ENCODE measurements at regions not wholly inside any gene's neighbourhood (a gene's known extent, or its start where the extent isn't known, plus 50 kb on each side); places are given as distances from the start of the nearest gene placed in this dataset.

DNA sequence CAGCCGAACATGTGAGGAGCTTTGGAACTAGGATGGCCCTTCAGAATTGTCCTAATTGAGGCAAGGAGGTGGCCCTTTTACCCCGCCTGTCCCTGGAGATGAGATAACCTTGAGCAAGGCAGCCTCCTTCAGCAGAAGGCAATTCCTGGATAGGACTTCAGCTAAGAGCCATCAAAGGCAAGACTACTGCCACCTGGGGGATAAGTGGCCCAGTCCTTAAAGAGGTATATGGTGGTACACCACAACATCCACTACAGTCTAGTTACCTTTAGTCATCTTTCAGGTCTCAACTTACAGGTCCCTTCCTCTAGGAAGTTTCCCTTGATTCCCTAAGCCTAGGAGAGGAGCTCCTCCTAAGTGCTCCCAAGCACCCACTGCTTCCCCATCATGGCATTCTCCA lies 204.2 kb upstream of the CDKN3 start:
- H3K4me1 Mint-ChIP-seq = no peaks in the 10 kb centered on the region
- peaks cover 4% of the 10 kb centered on the region for H3K27me3 Mint-ChIP-seq
- H3K9me3 Mint-ChIP-seq = no peaks in the 10 kb centered on the region
- H3K36me3 Mint-ChIP-seq = no peaks in the 10 kb centered on the region
- H3K4me3 Mint-ChIP-seq = no peak overlapping the region
- no peak overlapping the region for H3K27ac Mint-ChIP-seq

DNA sequence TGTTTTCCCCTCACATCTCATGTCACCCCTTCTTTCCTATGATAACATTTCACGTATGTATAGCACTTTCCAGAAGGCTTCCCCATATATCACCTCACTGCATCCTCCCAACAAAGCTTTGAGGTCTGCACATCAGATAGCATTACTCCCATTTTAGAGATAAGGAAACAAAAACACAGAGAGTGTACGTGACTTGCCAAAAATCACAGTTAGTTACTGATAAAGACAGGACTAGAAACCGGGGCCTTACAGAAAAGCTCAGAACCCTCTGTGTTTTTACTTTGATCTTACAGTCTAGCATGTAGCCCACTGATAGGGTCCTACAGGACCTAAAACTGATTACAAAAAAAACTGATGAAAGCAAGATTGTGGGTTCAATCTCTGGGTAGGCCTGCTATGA lies 202.9 kb upstream of the CDKN3 start:
- Mint-ChIP-seq H3K4me3 (no peak overlapping the region), H3K27ac (no peak overlapping the region), H3K4me1 (no peaks in the 10 kb centered on the region), H3K27me3 (peaks cover 4% of the 10 kb centered on the region), H3K36me3 (no peaks in the 10 kb centered on the region), H3K9me3 (peaks cover 3% of the 10 kb centered on the region)

DNA sequence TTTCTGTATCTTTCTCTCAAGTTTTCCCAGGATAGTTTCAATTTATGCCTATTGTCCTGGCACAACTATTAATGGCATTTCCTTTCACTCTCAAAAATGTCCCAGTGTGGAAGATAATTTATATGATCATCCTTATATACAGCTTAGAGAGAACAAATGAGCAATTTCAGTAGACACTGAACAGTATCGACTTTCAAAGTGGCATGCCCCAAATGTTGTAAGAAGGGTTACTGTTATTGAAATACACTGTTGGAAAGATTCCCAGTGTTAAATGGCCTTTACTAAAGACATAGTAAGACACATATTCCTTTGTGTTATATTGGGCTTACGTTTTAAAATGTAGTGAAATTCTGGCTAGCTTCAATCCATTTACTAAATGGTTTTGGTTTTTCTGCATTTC lies 202.3 kb upstream of the CDKN3 start:
- peaks cover 4% of the 10 kb centered on the region for H3K27me3 Mint-ChIP-seq
- H3K4me3 Mint-ChIP-seq = no peak overlapping the region
- peaks cover 4% of the 10 kb centered on the region for H3K9me3 Mint-ChIP-seq
- H3K4me1 Mint-ChIP-seq = no peaks in the 10 kb centered on the region
- H3K27ac Mint-ChIP-seq = no peak overlapping the region
- H3K36me3 Mint-ChIP-seq = no peaks in the 10 kb centered on the region

DNA sequence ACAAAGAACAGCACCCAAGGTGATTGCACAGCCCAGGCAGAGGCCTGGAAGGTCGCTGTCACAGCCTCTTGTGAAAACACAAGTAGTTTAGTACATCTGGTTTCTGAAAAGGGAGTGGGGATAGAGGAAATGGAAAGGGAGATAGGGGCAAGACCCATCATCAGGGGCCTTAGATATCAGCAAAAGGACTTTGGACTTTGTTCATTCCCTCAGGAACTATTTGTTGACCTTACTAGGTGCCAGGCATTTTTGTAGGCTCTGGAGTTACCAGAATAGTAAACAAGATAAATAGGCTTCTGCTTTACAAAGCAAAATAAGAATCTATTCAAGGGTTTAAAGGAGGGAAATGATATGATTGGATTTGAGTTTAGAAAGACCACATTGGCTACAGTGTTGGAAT lies 199.4 kb upstream of the CDKN3 start:
- Mint-ChIP-seq H3K4me1 (no peaks in the 10 kb centered on the region), H3K9me3 (peaks cover 9% of the 10 kb centered on the region), H3K27me3 (peaks cover 4% of the 10 kb centered on the region)

DNA sequence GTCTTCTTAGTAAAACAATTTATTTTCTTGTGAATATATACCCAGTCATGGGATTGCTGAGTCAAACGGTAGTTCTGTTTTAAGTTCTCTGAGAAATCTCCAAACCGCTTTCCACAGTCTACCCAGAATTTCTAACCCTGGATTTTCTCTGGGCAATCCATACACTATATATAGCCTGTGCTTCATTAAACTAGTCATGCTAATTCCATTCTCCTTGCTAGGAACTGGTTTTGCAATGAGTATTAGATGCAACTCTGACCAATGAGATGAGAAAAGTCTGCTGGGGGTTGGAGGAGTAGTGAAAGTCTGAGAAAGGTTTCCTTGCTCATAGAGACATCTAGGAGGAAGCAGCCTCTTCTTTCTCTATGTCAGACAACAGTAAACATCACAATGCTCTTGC lies 196.1 kb upstream of the CDKN3 start:
- Mint-ChIP-seq H3K36me3 (no peaks in the 10 kb centered on the region), H3K27me3 (peaks cover 7% of the 10 kb centered on the region), H3K4me1 (no peaks in the 10 kb centered on the region), H3K9me3 (peaks cover 9% of the 10 kb centered on the region), H3K27ac (no peak overlapping the region), H3K4me3 (no peak overlapping the region)

More for the DNA sequence above, 199.4 kb upstream of the CDKN3 start:
- H3K4me3 Mint-ChIP-seq = no peak overlapping the region
- no peak overlapping the region for H3K27ac Mint-ChIP-seq
- H3K36me3 Mint-ChIP-seq = no peaks in the 10 kb centered on the region

DNA sequence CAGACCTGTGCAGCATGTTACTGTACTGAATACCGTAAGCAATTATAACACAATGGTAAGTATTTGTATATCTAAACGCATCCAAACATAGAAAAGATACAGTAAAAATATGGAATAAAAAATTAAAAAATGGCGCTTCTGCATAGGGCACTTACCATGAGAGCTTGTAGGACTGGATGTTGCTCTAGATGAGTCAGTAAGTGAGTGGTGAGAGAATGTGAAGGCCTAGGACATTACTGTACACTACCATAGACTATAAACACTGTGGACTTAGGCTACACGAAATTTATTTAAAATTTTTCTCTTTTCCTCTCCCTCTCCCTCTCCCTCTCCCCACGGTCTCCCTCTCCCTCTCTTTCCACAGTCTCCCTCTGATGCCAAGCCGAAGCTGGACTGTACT lies 194.5 kb upstream of the CDKN3 start:
- Mint-ChIP-seq H3K9me3 (peaks cover 9% of the 10 kb centered on the region), H3K27ac (no peak overlapping the region), H3K36me3 (no peaks in the 10 kb centered on the region), H3K4me3 (no peak overlapping the region), H3K4me1 (no peaks in the 10 kb centered on the region), H3K27me3 (peaks cover 8% of the 10 kb centered on the region)

DNA sequence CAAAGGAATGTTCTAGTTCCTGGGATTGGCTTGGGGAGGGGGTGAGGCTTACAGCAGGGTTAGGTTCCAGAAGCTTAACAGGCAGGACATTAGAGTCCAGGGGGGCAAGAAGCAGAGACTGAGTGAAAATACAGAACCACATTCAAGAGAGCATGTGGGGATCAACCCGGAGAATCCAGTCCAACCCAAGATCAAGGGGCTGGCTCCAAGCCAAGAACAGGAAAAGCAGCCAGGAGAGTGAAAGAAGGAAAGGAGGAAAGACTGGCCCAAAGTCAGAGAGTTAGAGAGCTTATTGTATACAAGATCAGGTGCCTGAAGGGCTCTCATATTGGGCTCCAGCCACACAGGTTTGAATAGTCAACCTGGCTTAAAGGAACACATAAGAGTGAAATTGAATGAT lies 190.3 kb upstream of the CDKN3 start:
- Mint-ChIP-seq H3K4me3 (no peak overlapping the region), H3K27ac (no peak overlapping the region), H3K9me3 (no peaks in the 10 kb centered on the region), H3K4me1 (no peaks in the 10 kb centered on the region), H3K27me3 (peaks cover 17% of the 10 kb centered on the region), H3K36me3 (no peaks in the 10 kb centered on the region)

DNA sequence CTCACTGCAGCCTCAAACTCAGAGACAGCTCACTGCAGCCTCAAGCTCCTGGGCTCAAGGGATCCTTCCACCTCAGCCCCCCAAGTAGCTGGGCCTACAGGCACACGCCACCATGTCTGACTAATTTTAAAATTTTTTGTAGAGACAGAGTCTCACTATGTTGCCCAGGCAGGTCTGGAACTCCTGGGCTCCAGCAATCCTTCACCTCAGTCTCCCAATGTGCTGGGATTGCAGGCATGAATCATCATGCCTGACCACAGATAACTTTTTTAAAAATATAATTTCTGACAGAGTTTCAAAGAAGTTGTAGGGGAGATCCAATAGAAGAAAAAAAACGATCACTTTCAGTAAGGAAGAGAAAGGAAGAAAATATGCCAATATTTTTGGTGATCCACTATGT lies 189.7 kb upstream of the CDKN3 start:
- Mint-ChIP-seq H3K9me3 (no peaks in the 10 kb centered on the region), H3K27ac (no peak overlapping the region), H3K4me1 (no peaks in the 10 kb centered on the region), H3K27me3 (peaks cover 23% of the 10 kb centered on the region), H3K36me3 (no peaks in the 10 kb centered on the region), H3K4me3 (no peak overlapping the region)

DNA sequence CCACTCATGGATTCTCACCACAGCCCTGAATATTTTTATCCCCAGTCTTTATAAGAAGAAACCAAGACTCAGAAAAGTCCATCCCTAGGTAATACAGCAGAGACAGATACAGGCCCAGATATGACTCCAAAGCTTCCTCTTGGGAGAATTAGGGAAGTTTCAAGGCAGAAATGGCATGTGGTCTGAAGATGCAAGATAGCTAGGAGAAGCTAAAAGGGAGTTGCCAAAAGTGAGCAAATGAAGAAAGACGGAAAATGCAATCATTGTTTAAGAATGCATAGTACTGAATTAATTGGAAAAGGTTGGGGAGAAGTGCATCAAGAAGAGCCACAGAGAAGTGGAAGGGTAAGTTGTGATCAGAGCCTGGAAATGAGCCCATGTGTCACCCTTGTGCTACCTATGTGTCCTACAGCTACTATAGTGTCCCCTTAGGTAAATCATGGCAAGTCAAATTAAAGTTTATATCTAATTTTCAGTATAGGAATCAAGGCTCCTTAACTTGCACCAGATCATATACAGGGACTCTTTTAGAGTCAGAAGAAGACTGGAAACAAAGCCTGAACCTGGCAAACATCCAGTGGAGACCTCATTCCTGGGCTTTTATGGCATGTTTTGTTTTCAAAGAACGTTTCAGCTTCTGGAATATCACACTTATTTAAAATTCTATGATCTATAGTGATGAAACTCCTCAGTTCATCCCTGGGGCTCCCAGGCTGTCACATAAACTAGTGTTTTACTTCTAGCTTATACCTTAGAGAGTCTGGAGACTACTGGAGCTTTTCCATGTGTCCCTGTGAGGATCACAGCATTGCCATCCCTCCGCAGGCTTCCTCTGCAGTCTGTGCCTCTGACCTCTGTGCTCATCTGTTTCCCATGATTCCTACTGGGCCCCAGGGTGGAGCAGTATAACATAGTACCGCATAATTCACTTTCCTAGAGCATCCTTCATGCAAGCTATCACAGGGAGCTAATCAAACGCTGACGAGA lies 189.0 kb upstream of the CDKN3 start:
- H3K9me3 Mint-ChIP-seq = no peaks in the 10 kb centered on the region
- no peak overlapping the region for H3K27ac Mint-ChIP-seq
- H3K36me3 Mint-ChIP-seq = no peaks in the 10 kb centered on the region
- no peaks in the 10 kb centered on the region for H3K4me1 Mint-ChIP-seq
- peaks cover 23% of the 10 kb centered on the region for H3K27me3 Mint-ChIP-seq
- H3K4me3 Mint-ChIP-seq = no peak overlapping the region

DNA sequence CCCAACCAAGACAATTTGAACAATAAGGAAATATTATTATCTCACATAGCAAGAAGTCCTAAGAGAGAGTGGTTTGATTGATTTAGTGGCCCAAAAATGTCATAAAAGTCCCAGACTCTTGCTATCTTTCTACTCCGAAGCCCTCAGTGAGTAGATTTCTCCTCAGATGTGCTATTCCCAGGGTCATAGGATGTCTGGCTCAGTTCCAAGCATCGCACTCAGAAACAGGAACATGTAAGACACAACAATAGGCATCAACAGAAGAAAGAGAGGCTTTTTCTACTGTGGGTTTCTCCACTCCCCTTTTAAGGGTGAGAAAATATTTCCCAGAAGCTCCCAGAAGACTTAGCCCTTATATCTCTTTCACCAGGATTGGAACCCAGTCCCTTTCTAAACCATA lies 188.1 kb upstream of the CDKN3 start:
- peaks cover 23% of the 10 kb centered on the region for H3K27me3 Mint-ChIP-seq
- no peaks in the 10 kb centered on the region for H3K36me3 Mint-ChIP-seq
- no peak overlapping the region for H3K4me3 Mint-ChIP-seq
- H3K9me3 Mint-ChIP-seq = no peaks in the 10 kb centered on the region
- no peak overlapping the region for H3K27ac Mint-ChIP-seq
- no peaks in the 10 kb centered on the region for H3K4me1 Mint-ChIP-seq

DNA sequence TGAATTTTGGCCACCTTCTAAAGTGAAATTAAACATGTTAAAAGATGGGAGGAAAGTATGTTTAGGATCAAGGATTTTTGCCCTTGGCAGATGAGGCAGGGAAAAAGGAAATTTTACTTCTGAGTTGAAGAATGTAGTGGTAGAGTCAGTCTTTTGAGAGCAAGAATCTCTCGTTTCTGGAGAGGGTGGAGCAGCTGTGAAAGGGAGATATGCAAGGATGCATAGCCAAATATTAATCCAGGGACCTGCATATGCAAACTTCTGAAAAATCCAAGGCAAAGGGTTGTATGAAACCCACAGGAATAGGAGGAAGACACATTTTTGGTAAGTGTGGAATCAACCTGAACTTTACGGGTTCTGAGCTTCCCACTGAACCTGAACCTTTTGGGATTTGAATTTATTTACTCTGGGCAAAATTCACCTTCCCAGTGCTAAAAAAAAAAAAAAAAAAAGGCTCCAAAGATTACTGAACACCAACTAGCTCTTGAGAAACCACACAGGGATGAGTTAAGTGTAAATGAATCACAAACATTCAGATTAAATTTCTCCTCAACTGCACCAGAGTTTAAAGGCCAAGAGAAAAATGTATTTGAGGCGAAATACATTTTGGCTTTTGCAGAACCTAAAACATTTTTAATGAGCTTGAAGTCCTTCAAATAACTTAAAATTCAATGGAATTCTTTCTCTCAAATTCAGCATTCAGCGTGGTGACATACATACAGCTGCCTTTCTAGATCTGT lies 187.1 kb upstream of the CDKN3 start:
- H3K4me3 Mint-ChIP-seq = no peak overlapping the region
- no peaks in the 10 kb centered on the region for H3K36me3 Mint-ChIP-seq
- no peak overlapping the region for H3K27ac Mint-ChIP-seq
- H3K4me1 Mint-ChIP-seq = no peaks in the 10 kb centered on the region
- H3K27me3 Mint-ChIP-seq = peaks cover 23% of the 10 kb centered on the region
- H3K9me3 Mint-ChIP-seq = no peaks in the 10 kb centered on the region

DNA sequence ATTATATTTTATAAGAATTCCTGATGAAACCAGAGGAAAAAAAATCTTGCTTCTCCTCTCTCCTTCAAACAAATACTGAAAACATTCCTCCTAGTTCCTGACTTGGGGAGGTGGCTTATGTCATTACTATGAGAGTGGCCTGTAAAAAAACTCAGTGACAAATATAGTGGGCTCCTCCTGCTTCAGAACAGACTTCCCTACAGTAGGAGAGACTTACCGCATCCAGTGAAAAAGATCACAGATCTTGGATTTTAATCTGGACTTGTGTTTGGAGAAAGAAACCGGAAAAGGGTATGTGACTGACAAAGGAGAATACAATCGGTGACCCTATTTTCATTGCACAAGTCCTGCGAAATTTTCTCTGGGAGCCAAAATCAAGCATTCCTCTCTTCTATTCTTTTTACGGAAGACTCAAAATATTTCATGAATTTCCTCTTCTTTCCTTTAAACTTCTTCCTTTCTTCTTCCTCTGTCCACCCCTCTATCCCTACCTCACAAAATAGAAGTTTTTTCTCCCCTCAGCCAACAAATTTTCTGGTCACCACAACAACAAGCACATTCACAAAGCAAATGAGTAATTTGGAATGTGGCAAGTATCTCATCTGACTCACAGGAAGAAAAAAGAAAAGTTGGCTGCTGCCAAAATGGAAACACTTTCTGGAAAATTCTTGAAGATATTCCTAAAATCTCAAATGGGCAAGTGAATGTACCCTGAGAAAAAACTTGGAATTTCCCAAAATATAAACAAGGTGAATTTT lies 185.1 kb upstream of the CDKN3 start:
- H3K36me3 Mint-ChIP-seq = no peaks in the 10 kb centered on the region
- no peak overlapping the region for H3K27ac Mint-ChIP-seq
- H3K27me3 Mint-ChIP-seq = peaks cover 18% of the 10 kb centered on the region
- H3K4me3 Mint-ChIP-seq = no peak overlapping the region
- H3K4me1 Mint-ChIP-seq = no peaks in the 10 kb centered on the region
- no peaks in the 10 kb centered on the region for H3K9me3 Mint-ChIP-seq

DNA sequence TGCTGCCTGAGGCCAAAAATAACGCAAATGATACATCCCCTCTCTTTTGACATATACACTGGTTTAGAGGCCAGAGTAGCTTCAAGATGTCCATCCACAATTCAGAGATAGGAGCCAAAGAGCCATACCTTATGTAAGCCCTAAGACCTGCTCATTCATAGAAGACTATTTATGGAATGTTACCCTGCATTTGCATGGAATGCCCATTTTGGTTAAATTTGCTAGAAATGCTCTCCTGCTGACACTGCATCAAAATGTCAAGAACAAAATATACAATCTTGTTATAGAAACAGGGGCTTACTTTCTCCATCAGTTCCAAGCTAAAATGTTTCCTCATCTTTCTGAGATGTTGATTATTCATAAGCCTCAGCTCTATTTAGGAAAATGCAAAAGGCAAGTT lies 183.3 kb upstream of the CDKN3 start:
- H3K27ac Mint-ChIP-seq = no peak overlapping the region
- H3K9me3 Mint-ChIP-seq = no peaks in the 10 kb centered on the region
- H3K36me3 Mint-ChIP-seq = no peaks in the 10 kb centered on the region
- H3K27me3 Mint-ChIP-seq = peaks cover 27% of the 10 kb centered on the region
- H3K4me1 Mint-ChIP-seq = no peaks in the 10 kb centered on the region
- H3K4me3 Mint-ChIP-seq = no peak overlapping the region

DNA sequence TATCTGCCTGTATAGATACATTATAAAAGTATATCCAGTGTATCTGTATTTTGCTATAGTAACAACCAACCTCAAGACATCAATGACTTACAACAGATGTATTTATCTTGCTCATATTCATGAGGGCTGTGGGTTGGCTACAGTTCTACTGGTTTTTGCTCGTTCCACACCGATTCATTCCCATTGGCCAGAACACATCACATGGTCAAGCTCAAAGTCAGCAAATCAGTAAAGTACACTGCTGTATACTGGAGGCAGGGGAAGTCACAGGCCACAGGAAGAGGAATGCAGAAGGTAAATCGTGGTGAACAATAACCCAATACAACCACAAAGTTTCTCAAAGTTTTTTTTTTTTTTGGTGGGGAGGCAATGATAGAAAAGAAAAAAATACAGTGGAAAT lies 180.0 kb upstream of the CDKN3 start:
- Mint-ChIP-seq H3K9me3 (no peaks in the 10 kb centered on the region), H3K36me3 (no peaks in the 10 kb centered on the region), H3K27me3 (peaks cover 41% of the 10 kb centered on the region), H3K4me1 (peaks cover 15% of the 10 kb centered on the region), H3K4me3 (no peak overlapping the region), H3K27ac (no peak overlapping the region)

DNA sequence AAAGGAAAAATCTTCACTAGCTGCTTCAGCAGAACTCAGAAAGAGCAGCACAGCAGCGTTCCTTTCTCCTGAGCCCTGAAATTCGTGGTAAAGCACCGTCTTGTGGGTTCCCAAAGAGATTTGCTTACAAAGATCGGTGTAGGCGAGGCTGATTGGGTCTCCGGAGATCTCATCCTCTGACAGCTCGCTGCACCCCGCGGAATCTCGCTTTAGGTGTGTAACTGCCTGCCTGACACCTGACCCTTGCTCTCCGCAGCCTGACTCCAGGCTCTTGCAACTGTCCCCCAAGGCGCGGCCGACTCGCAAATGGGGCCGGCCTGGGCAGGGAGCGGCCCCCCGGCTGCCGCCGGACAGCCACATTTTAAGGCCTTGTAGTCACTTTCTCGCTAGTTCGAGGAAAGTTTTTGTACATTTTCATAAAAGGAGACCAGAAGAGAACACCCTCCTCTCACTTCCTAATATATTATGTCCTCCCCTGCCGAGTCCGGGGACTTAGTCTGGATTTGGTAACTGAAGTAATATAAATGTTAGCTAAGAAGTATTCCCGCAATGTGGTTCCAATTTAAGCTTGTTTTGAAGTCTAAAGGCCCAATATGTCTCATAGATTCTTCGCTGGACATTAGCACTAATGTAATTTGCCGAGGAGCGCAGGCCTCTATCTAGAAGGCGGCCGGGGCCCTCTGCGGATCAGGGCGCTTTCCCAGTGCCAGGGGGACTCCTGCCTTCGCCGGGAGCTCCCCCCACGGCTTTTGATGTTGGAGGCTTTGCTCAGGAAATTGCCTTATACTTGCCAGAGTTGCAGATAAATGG lies 177.3 kb upstream of the CDKN3 start:
- H3K36me3 Mint-ChIP-seq = no peaks in the 10 kb centered on the region
- peaks cover 57% of the 10 kb centered on the region for H3K27me3 Mint-ChIP-seq
- H3K9me3 Mint-ChIP-seq = no peaks in the 10 kb centered on the region
- H3K4me3 Mint-ChIP-seq = no peak overlapping the region
- H3K4me1 Mint-ChIP-seq = peaks cover 15% of the 10 kb centered on the region
- no peak overlapping the region for H3K27ac Mint-ChIP-seq

Measured in activated naive CD4-positive, alpha-beta T cell treated with anti-CD3 and anti-CD28 coated beads, Interleukin-2, amount 50 U/mL, for 24 hours (primary cell).